Activated effector memory CD4-positive, alpha-beta T cell treated with Interleukin-2 at 50 U/mL for 16 hours (primary cell): ENCODE measurements at regions not wholly inside any gene's neighbourhood (a gene's known extent, or its start where the extent isn't known, plus 50 kb on each side); places are given as distances from the start of the nearest gene placed in this dataset.

ENCODE experiments used
- DNase-seq: peaks from one replicate; pipeline ENCODE4 v3.0.0-alpha.2; 2020

DNA sequence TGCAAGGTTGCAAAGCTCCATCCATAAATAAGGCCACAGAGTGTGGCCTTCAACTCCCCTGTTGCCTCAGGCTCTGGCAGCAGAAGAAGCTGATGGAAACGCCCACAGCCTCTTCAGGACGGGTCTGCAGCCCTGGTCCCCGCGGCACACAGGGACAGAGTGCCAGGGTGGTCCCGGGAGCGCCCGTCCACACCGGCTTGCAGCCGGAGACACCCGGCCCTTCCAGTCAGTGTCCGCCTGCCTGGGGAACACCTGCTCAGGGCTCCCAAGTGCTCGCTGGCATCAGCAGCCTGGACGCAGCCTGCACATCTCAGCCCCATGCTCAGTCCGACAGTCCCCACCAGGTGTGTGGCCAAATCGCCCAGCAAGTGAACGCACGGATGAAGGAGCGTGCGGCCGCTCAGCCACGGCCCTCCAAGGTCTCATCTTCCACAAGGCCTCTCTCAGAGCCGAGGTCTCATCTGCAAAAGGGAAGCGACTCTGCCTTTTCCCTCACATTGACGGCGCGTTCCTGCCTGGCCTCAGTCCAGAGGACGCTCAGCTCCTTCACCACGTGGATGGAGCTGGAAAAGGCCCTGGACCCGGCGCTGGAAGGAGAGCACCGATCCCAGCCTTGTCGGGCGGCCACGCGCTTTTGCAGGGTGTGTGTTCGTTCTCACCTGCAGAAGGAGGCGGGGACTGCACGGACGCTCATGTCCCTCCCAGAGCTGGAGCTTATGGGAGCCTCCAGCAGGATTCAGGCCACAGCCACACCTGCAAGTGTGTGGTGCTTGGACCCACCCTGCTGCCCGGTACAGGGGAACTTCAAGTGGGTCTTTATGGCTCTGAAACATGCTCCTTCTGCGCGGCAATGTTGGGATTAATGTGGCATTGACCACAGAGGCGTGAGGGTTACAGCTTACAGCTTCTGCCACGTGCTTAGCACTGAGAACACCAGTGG lies 180.4 kb downstream of the DLL1 start:
- no peak for DNase-seq

DNA sequence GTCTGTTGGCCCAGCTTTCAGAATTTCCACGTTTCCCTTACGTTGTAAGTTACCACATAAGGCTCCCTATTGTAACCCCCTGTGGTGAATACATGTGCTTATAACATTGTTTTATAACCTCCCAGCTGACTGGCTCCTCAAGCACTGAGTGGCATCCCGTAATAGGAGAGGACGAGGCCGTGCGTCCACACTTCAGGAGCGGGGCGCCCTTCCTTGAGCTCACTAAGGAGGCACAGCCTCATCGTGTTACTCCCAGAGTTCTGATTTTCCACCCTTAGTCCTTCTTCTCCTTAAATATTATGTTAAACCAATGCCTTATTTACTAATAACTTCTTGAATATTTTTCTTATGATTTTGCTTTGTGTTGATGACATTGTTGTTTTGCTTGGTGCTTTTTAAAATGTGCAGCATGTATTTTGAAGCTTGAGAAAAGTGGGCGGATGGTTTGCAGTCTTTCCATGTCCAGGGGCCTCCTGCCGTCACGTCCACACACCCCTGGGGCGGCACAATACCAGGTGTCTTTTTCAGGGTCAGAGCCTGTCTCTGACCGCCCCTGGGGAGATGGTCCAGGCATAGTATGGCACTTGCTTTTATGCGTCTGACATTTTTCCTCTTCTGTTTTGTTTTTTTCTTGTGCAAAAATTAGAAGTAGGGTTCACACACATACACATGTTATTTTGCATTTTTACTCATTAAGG lies 181.8 kb downstream of the DLL1 start:
- no peak for DNase-seq

DNA sequence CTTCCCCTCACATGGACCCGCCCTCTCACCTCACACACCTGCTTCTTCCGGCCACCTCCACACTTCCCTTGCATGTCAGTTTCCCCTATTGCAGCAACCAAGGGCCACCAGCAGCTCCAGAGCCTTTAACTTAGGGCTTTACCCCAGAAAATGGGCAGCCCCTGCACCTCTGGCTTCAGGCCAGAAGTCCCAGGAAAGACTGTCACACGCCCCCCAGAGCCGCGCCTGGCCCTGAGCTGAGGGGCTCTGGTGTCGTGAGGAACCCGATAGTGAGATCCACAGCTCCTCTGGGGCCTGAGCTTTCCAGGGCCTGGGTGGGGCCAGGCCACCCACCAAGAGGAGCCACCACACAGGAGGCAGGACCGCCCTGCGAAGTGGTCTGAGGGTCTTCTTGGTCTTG lies 182.4 kb downstream of the DLL1 start:
- no peak for DNase-seq

DNA sequence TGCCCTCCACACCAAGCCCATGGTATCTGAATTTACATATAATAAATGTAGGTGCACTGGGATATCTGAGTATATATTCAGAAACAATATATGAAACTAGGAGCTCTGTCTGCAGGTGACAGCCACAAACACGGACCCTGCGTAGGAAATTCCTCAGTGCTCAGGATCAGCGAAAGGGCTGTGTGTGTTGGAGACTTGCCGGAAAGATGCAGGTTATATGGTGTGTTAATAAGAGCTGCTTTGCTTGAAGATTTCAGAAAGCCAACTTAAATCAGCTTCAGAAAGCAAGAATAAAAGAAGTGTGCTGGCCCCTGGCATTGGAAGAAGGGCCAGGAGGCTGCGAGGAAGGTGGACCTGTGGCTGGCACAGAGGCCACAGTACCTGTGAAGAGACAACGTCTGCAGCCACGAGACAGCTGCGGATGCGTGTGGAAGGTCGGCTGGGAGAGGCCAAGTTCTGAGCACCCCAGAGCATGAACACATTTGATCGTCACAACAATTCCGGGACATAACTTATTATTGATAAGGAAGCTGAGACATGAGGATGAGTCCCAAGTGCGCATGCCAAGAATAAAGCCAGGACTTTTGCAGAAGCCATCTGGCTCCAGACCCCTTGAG lies 183.2 kb downstream of the DLL1 start:
- DNase-seq: no peak

DNA sequence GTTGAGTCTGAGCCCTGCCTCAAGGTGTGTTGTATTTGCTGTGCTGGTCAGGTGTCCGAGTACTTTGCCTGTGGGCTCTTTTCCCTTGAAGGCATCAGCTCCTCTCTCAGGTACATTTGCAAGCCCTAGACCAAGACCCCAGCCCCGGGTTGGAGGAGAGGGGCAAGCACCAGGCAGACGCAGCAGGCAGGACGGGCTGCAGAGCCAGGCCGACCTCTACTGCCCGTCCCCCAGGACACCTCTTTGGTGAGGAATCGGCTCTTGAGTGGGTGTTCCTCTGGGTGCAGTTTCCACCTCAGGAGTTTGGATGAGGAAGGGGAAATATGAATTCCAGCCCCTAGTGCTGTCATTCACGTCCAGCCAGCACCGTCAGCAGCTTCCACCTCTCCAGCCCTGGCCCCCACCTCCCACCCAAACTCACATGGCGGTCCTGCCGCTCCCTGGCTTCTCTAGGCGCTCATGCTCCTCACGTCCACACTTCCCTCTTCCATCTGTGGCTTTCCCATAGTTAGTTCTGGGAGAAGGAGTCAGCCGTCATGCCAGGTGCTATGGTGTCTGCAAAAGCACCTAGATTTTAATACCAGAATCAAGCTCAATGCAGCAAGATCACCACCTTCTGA lies 183.9 kb downstream of the DLL1 start:
- no peak for DNase-seq

DNA sequence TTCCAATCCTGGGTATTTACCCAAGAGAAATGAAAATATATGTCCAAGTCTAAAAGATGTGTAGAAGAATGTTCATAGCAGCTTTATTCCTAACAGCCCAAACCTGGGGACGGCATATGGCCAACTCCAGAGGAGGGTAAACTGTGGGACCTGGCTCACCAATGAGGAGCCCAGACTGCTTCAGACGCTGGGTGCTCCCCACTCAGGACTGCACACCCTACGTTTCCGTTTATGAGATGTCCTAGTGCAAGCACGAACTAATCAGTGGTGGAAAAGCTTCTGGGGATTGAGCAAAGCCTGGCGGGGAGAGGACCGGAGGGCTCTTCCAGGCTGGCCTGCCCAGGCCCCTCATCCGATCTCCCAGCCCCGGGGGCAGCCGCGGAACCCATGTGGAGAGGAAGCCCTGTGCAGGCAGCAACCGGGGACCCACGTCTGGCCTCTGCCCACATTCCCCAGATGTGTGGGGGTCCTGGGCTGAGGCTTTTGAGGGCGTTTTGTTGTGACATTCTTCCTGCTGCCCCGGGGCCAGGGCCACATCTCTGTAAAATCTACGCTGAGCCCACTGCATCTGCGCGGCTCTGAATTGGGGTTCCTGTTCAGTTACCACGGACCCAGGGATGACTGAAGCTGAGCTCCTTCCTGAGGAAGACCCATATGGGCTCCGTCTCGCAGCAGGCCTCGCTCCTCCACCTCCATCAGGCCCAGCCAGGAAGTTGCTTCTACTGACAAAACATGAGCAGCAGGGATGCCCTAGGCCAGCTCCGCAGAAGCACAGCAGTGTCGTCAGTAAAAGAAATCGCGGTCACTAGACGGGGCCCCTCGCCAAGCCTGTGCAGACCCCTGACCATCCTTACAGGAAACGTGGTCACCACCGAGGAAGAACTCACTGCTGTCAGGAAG lies 188.0 kb downstream of the DLL1 start:
- DNase-seq: no peak

DNA sequence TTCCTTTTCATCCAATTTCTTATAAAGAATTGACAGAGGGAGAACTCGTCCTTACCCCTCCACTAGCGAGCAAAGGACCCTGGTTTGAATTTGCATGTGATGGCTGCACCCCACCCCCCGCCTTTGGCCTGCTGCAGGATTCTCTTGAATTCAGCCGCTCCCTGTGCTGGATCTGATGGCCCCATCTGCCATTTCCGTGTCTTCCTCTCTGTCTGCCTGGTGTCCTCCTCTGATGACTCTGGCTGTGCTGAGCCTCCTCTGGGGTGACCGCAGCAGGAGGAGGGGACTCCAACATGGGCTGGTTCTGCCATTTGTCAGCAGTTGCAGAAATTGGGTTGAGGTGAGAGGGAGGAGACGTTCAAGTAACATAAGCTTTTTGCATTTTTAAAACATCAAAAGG lies 188.8 kb downstream of the DLL1 start:
- no peak for DNase-seq

DNA sequence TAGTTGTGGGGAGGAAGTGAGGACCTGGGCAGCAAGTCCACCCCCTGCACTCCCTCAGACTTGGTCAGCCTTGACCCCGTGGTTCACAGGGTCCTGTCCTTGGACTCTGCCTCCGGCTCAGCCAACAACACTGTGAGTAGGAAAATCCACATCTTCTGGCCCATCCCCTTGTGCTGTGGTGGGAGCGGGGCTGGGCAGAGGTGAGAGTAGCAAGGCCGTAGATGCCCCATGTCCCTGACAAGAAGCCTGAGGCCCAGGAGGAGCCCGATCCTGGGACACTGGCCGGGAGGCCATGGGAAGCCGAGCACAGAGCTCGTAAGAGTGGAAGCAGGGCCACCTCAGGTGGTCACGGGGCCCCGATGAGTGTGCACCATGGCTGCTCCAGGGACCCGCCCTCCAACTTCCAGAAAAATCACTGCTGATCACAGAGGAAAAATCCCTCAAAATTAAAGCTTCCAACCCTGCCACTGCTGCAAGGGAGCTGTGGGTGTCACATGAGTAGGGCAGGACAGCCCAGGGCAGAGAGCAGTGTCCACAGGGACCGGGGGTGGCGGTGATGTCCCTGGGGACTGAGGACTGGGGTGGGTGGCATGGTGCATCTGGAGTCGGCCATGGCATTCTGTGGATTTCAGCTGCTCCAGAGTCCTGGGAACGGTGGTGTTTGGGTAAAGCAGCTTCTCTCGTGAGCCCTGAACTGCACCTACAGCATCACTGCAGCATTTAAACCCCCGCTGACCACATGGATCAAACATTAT lies 189.4 kb downstream of the DLL1 start:
- no peak for DNase-seq

DNA sequence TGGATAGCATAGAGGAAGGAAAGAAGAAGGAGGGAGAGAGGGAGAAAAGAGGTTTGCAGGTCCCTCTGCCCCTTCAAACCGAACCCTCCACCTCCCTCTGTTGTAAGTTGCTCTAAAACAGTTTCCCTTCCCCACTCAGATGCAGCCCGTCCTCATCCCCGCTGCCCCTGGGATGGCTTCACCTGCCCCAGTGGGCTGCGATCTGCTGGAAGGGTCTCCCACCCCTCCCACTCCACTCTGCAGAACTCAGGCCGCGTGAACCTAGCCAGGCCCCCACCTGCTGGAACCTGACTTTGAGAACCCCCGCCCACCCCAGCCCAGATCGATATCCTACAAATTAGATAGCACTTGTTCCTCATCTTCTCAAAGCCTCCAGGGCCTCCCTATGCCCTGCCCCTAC lies 190.8 kb downstream of the DLL1 start:
- no peak for DNase-seq

DNA sequence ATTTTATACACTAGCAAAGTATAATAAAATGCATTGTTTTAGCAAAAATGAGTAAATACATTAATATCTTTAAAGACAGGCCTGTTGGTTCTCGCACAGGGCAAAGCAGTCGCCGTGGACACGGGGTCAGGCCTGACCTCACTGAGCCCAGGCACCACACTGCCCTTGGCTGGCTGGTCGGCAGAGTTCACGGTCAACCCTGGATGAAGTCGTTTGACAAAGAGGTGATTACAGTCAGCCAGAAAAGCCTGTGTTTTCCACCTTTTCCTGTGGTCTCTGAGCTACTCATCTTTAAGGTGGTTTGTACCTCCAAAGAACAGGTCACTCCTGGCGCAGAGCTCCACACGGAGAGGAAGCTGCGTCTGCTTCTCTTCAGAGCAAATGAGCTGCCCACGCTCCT lies 191.5 kb downstream of the DLL1 start:
- no peak for DNase-seq

DNA sequence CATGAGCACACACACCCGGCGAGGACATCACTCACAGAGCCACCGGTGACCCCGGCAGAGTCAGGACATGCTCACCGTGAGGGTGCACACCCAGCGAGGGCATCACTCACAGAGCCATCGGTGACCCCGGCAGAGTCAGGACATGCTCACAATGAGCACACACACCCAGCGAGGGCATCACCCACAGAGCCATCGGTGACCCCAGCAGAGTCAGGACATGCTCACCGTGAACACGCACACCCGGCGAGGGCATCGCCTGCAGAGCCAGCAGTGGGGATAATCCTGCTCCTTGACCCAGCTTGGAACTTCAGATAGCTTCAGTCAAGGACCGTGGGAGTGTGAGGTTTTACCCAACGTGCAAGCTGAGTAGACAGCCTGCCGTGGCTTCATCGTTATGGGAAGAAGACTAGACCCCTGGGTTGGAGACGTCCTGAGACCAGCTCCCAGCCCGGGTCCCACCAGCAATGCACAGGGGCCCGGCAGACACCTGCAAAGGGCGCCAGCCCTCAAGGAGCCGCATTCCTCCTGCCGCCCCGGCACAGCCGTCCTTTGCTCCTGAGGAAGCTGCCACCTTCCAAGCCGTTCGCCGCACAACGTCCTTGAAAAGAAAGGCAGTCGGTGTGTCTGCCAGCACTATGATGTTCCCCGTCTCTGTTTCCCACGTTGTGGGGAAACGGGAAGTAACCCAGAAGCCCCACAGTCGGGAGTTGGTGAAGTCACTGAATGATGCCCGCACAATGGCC lies 192.3 kb downstream of the DLL1 start:
- no peak for DNase-seq

DNA sequence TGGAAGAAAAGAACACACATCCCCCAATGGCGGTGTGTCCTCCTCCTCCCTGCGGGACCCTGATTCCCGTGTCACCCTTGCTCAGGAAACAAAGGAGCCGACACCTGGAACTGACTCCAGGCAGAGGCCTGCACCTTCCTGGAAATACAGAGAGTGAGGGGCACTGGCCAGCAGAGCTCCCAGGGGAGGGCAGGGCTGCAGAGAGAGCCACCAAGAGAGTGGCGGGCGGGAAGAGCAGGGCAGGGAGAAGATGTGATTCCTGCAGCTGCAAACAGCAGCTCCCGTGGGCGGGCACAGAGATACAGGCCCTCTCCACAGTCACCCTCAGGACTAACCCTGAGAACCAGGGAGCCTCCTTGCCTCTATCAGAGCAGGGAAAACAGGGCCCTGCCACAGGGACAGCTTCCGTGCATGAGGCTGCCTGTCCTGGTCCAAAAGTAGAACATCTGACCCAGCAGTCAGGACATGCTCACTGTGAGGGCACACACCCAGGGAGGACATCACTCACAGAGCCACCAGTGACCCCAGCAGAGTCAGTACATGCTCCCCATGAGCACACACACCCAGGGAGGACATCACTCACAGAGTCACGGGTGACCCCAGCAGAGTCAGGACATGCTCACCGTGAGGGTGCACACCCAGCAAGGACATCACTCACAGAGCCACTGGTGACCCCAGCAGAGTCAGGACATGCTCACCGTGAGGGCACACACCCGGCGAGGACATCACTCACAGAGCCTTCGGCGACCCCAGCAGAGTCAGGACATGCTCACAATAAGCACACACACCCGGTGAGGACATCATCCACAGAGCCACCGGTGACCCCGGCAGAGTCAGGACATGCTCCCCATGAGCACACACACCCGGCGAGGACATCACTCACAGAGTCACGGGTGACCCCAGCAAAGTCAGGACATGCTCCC lies 193.1 kb downstream of the DLL1 start:
- DNase-seq: no peak

DNA sequence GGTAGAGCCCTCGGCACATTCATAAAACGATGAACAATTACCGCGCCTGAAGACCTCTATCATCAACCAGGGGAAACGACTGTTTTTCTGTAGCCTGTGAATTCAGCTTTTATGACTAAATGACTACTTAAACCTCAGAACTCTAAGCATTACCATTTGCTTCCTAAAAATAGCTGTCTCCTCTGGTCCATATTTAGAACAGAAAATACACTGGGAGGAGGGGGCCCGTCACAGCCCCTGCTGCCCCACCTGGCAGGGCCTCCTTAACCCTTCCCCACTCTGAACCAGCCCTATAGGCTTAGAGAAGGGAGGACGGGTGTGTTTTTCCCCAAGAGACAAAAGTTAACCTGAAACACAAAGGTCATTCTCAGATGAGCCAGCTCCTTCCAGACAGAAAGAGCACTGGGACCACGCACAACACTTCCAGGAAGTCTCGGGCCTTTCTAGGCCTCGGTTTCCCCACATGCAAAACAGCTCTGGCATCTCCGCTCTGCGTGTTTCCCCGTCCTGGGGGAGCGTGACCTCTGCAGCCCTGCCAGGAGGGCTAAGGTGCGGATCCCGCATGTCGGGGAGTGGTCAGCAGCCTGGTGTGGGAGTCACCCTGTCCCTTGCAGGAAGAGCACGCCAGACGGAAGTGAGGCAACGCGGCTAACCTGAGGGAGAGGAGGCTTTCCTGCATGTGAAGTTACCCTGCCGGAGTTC lies 193.9 kb downstream of the DLL1 start:
- no peak for DNase-seq

DNA sequence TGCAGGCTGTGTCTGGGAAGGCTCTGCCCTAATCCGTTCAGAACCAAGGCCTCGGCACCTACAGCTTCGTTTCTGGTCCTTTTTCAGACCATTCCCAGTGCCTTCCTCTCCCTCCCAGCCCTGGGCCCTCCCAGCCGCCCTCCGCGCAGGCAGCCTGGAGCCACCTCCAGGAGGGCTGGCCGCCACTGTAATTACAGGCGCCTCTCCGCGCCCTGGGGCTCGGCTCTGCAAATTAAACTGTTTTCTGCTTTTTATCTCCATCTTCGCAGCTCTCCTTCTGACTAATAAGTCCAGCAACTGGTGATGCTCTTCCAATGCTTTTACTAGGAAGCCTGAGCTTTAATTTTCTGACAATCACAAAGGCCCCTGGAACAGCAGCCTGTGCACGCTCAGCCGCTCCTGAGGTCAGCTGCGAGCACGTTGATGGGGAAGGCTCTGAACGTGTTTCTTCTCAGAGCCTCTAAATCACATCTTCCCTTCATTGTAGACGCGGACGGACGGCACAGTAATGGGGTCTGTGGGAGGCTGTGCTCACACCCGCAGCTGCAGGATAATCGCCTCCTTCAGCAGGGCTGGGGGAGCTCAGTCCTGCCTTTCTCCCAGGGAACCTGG lies 194.6 kb downstream of the DLL1 start:
- no peak for DNase-seq

DNA sequence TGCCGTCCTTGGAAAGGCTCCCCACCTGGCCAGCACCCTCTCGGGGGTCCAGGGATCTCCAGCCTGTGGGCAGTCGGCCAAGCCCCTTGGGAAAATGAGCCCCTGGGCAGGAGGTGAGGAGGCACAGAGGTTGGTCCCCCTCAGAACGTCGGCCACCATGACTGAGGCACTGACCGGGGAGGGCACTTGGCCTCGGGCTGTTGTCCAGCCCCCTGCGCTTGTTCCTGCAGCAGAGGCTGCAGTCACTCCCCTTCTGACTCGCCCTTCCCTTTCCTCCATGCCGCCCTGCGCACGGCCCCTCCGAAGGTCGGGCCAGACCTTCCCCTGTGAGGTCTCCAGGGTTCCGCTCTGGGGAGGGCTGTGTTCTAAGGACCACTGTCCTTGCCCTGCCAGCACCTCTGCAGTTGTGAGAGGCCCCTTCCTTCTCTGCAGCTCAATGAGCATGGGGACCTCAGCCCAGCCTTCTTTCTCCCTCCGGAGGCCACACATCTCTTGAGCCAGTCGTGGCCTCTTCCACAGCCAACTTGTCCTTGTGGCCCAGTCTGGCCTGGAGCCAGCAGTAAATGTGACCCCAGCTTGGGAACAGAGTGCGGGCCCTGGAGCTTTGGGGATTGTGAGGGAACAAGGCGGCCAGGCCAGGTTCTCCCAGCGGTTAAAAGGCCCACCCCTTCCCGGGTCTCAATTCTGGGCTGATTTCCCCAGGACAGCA lies 195.5 kb downstream of the DLL1 start:
- no peak for DNase-seq

DNA sequence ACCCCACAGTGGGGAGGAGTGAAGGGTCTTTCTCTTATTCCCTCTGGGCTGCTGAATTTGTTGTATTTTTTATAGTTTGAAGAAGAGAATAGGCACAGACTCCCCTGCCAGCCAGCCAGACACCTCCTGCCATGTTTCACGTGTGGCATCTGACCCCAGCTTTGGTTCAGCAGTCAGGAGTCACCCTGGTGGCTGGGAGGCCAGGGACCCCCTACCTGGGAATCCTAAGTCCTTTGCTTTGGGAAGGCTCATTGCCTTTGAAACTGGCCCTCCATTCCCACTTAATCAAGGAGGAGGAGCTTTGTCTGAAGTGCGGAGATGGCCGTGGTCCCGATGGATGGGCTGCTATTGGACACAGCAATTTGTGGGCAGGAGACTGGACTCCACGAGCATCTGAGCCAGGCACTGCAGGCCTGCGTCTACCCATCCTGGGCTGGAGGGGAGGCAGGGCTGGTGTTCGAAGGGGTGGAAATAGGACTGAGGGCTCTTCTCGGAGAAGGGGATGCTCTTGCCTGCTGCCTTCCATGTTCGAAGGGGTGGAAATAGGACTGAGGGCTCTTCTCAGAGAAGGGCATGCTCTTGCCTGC lies 196.1 kb downstream of the DLL1 start:
- no peak for DNase-seq
